ENCODE measurements at regions not wholly inside any gene's neighbourhood (a gene's known extent, or its start where the extent isn't known, plus 50 kb on each side); places are given as distances from the start of the nearest gene placed in this dataset.

DNA sequence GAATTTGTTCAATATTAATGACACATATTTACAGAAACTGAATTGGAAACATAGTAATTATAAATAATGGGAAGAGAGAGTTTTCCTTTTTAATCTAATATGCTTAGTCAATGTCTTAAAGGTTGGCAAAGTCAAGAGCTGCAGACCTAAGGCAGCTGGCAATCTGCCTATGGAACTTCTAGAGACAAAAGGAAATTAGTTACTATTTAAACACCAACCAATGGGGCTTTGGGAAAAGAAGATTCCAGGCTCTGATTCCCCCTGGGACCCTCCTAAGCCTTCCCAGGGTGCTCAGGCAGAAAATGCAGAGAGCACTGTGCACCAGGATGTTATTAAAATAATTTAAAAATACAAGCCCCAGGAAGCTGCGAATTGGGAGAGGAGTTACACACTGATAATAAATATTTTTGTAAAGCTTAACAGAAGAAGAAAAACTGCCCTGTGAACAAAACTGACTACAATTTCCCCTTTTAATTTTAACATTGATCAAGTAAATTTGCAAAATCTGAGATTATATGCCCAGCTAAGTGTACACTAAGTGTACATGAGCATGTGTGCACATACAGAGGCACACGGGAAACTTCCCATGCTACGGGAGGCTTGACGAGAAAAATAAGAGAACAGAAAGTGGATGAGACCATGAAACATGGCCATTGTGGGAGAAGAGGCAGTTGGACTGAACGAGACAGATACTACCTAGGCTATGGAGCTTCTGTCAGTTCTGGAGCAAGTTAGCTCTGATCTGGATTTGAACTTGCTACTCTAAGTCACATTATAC, 77.4 kb upstream of the ADAMTS16 start:
- TF ChIP-seq GABPA (IDR thresholded peaks at IDR 0.05; ENCODE audit: low read depth) (no peak), SPI1 (IDR thresholded peaks at IDR 0.05; ENCODE audit: borderline replicate concordance, low read depth) (no peak), POLR2AphosphoS5 (IDR thresholded peaks at IDR 0.05; ENCODE audit: low read depth) (no peak)
- TF ChIP-seq, protein P1, sequence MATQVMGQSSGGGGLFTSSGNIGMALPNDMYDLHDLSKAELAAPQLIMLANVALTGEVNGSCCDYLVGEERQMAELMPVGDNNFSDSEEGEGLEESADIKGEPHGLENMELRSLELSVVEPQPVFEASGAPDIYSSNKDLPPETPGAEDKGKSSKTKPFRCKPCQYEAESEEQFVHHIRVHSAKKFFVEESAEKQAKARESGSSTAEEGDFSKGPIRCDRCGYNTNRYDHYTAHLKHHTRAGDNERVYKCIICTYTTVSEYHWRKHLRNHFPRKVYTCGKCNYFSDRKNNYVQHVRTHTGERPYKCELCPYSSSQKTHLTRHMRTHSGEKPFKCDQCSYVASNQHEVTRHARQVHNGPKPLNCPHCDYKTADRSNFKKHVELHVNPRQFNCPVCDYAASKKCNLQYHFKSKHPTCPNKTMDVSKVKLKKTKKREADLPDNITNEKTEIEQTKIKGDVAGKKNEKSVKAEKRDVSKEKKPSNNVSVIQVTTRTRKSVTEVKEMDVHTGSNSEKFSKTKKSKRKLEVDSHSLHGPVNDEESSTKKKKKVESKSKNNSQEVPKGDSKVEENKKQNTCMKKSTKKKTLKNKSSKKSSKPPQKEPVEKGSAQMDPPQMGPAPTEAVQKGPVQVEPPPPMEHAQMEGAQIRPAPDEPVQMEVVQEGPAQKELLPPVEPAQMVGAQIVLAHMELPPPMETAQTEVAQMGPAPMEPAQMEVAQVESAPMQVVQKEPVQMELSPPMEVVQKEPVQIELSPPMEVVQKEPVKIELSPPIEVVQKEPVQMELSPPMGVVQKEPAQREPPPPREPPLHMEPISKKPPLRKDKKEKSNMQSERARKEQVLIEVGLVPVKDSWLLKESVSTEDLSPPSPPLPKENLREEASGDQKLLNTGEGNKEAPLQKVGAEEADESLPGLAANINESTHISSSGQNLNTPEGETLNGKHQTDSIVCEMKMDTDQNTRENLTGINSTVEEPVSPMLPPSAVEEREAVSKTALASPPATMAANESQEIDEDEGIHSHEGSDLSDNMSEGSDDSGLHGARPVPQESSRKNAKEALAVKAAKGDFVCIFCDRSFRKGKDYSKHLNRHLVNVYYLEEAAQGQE (IDR thresholded peaks at IDR 0.05; ENCODE audit: insufficient replicate concordance, low read depth), result no peak
- TF ChIP-seq, protein P2, sequence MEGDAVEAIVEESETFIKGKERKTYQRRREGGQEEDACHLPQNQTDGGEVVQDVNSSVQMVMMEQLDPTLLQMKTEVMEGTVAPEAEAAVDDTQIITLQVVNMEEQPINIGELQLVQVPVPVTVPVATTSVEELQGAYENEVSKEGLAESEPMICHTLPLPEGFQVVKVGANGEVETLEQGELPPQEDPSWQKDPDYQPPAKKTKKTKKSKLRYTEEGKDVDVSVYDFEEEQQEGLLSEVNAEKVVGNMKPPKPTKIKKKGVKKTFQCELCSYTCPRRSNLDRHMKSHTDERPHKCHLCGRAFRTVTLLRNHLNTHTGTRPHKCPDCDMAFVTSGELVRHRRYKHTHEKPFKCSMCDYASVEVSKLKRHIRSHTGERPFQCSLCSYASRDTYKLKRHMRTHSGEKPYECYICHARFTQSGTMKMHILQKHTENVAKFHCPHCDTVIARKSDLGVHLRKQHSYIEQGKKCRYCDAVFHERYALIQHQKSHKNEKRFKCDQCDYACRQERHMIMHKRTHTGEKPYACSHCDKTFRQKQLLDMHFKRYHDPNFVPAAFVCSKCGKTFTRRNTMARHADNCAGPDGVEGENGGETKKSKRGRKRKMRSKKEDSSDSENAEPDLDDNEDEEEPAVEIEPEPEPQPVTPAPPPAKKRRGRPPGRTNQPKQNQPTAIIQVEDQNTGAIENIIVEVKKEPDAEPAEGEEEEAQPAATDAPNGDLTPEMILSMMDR (IDR thresholded peaks at IDR 0.05; ENCODE audit: insufficient read depth, low read length), result no peak
- Histone ChIP-seq H3K27ac (replicated peaks) (no peak overlapping the region), H3K27me3 (ENCODE audit: insufficient read depth, poor library complexity, severe bottlenecking) (no peaks in the 10 kb centered on the region), H3K4me3 (replicated peaks; ENCODE audit: insufficient read depth, low read length) (no peak overlapping the region)
- DNase-seq (ENCODE audit: low read depth in 1 of 2, low spot score in 1 of 2), result no peak

DNA sequence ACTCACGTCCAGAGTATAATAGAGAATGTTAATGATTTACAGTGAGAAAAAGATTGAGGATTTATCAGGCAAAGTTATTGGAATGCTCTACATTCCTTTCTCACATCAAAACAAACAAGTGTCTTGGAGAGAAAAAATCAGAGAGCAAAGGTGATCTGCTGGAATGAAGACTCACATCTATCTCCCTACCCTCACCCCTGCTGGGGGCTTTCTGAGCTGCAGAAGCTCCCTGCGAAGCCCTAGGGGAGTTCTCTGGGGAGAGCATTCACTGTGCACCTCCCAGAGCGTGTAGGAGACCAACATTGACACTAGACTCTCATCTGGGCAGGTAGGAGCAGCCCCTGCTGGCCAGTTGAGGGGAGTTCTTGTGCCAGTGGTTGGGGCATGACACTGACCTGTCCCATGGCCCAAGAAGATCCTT, 76.6 kb upstream of the ADAMTS16 start:
- TF ChIP-seq, protein P1 (IDR thresholded peaks at IDR 0.05; ENCODE audit: insufficient replicate concordance, low read depth), result no peak
- TF ChIP-seq SPI1 (IDR thresholded peaks at IDR 0.05; ENCODE audit: borderline replicate concordance, low read depth), result no peak
- TF ChIP-seq POLR2AphosphoS5 (IDR thresholded peaks at IDR 0.05; ENCODE audit: low read depth), result no peak
- TF ChIP-seq, protein P2 (IDR thresholded peaks at IDR 0.05; ENCODE audit: insufficient read depth, low read length), result no peak
- no peak for TF ChIP-seq GABPA (IDR thresholded peaks at IDR 0.05; ENCODE audit: low read depth)
- Histone ChIP-seq H3K4me3 (replicated peaks; ENCODE audit: insufficient read depth, low read length) (no peak overlapping the region), H3K27ac (replicated peaks) (no peak overlapping the region), H3K27me3 (ENCODE audit: insufficient read depth, poor library complexity, severe bottlenecking) (no peaks in the 10 kb centered on the region)
- no peak for DNase-seq (ENCODE audit: low read depth in 1 of 2, low spot score in 1 of 2)

DNA sequence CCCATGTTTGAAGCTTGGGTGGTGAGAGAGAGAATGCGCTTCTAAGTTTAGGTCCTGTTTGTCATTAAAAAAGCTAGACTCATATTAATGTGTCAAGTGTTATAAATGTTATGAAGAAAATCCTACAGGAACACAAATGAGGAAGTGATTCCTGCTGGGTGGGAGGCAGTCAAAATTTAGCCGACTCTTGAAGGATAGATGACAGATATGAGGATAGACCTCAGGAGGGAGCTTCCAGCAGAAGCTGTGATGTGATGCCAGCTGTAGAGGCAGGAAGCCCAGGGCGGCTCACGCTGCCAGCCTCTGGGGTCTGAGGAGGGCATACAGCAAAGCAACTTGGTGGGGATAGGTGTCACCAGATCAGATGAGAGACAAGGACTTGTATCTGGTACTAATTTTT, 74.7 kb upstream of the ADAMTS16 start:
- DNase-seq (ENCODE audit: low read depth in 1 of 2, low spot score in 1 of 2), result no peak
- TF ChIP-seq GABPA (IDR thresholded peaks at IDR 0.05; ENCODE audit: low read depth) (no peak), SPI1 (IDR thresholded peaks at IDR 0.05; ENCODE audit: borderline replicate concordance, low read depth) (0 out of 2 replicates have a peak, but pooled peaks have one; percentile 25)
- Histone ChIP-seq H3K27ac (replicated peaks) (no peak overlapping the region), H3K4me3 (replicated peaks; ENCODE audit: insufficient read depth, low read length) (no peak overlapping the region), H3K27me3 (ENCODE audit: insufficient read depth, poor library complexity, severe bottlenecking) (no peaks in the 10 kb centered on the region)

DNA sequence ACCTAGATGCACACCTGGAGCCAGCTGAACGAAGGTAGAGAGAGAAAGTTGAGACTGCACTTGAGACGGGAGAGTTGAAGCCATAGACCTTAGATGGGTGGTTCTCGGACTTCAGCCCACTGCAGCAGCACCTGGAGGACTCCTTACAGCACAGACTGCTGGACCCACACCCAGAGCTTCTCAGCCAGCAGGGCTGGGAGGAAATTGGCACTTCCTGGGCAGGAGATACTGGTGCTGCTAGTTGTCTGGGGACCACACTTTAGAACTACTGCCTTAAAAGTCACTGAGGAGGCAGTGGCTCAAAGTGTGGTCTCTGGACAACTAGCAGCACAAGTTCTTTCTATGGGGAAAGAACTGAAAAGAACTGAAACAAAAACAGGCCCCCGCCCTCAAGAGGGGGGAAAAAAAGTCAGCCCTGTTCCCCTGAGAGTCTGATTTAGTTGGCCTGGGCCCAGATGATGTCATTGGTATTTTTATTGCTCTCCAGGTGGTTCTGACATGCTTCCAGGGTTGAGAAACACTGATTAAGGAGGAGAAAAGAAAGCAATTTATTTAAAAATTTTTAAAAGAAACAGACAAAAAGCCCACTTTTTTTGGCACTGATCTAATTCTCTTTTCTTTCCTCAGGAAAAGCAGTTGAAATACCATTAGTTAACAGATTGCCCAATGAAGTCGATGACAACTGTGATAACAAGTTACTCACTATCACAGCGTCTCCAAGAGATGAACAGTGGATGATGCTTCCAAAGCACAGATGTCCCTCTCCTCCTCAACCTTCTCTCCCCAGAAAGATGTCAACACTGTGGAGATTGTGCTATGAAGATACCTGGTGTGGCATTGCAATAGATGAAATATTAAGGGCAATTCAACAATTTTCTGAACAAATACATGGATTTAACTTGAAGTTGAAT, 73.6 kb upstream of the ADAMTS16 start:
- no peak for DNase-seq (ENCODE audit: low read depth in 1 of 2, low spot score in 1 of 2)
- no peaks in the 10 kb centered on the region for H3K27me3 ChIP-seq (ENCODE audit: insufficient read depth, poor library complexity, severe bottlenecking)
- H3K27ac ChIP-seq (replicated peaks), result no peak overlapping the region
- TF ChIP-seq, protein P1 (IDR thresholded peaks at IDR 0.05; ENCODE audit: insufficient replicate concordance, low read depth), result no peak
- no peak for TF ChIP-seq SPI1 (IDR thresholded peaks at IDR 0.05; ENCODE audit: borderline replicate concordance, low read depth)
- no peak for TF ChIP-seq GABPA (IDR thresholded peaks at IDR 0.05; ENCODE audit: low read depth)
- no peak for TF ChIP-seq POLR2AphosphoS5 (IDR thresholded peaks at IDR 0.05; ENCODE audit: low read depth)
- TF ChIP-seq, protein P2 (IDR thresholded peaks at IDR 0.05; ENCODE audit: insufficient read depth, low read length), result no peak
- H3K4me3 ChIP-seq (replicated peaks; ENCODE audit: insufficient read depth, low read length), result no peak overlapping the region
